DMS53 (cell line): ENCODE measurements at regions not wholly inside any gene's neighbourhood (a gene's known extent, or its start where the extent isn't known, plus 50 kb on each side); places are given as distances from the start of the nearest gene placed in this dataset.
"Not testable (repeated sequence)": the region's sequence is repeated elsewhere in the genome, so short reads cannot be mapped to it uniquely, and the experiment has no call there.

Experiments
- DNase-seq: peaks from one replicate; lab custom pipeline; 2025; lab: John Stamatoyannopoulos, UW

GRCh38 chr1:29939079-29939478, 702.8 kb downstream of the PTPRU start:
- no peak for DNase-seq

DNA sequence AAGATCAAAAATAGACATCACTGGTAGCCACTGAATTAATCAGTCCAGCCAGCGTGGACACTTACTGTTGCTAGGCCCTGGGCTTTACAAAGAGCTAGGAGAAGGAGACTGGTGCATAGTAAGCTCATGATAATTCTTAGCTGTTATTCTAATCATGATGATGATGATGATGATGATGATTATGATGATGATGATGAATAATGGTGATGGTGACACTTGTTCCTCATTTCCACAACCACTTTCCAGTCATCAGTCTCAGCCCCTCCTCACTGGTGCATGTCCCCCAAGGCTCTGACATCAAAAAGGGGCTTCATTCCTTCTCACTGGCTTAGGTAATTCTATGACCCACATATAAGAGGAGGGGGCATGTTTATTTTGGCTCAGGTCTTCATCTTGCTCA, 701.0 kb downstream of the PTPRU start:
- no peak for DNase-seq

GRCh38 chr1:29936031-29936544, 699.8 kb downstream of the PTPRU start:
- no peak for DNase-seq

- no peak for DNase-seq
These were observed 698.0 kb downstream of the PTPRU start for GRCh38 chr1:29934255-29934772.

- no peak for DNase-seq
These were observed 696.7 kb downstream of the PTPRU start for GRCh38 chr1:29933067-29933466.

GRCh38 chr1:29932626-29933025, 696.3 kb downstream of the PTPRU start:
- no peak for DNase-seq

GRCh38 chr1:29931477-29932175, 695.3 kb downstream of the PTPRU start:
- no peak for DNase-seq

- no peak for DNase-seq
These were observed 688.7 kb downstream of the PTPRU start for GRCh38 chr1:29925058-29925457.

GRCh38 chr1:29924017-29924431, 687.7 kb downstream of the PTPRU start:
- no peak for DNase-seq

DNA sequence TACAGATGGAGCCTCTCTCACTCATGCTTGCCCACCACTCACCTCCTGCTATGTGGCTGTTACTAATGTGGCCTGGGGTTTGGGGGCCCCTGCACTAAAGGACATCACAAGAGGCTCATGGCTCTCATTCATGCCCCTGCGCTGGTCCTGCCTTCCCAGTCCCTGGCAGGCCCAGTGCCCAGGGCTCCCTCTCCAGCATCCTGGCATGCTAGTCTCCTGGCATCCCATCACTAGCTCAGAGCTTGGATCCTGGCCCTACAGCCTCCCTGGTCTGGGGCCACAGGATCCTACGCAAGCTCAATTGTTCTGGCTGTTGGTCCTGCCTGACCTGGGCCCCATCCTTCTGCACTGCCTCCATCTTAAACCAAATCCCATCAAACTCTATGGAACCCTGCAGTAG, 685.4 kb downstream of the PTPRU start:
- DNase-seq, result no peak

GRCh38 chr1:29920784-29921183, 684.5 kb downstream of the PTPRU start:
- no peak for DNase-seq

- DNase-seq, result no peak
These were observed 684.0 kb downstream of the PTPRU start for GRCh38 chr1:29920316-29920715.

GRCh38 chr1:29919041-29919440, 682.7 kb downstream of the PTPRU start:
- DNase-seq, result not testable (repeated sequence)

- DNase-seq, result no peak
These were observed 680.5 kb downstream of the PTPRU start for GRCh38 chr1:29916656-29917369.

DNA sequence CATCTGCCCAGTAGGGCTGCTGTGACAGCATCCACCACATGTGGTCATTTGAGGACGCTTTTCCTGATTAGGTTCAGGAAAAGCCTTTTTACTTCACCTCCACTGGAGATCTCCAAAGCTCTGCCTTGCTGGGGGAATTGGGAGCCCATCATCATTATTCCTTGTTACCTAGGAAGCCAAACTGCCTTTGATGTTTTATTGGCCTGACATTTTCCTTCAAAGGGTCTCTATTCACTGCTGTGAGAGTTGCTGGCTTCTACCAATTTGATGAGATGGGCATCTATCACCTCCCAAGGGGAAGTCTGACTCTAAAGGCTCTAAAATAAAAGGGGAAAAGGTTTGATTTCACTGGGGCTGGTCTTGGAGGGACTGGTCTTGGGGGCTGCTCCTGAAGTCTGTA, 678.6 kb downstream of the PTPRU start:
- no peak for DNase-seq

GRCh38 chr1:29912425-29912824, 676.1 kb downstream of the PTPRU start:
- no peak for DNase-seq

DNA sequence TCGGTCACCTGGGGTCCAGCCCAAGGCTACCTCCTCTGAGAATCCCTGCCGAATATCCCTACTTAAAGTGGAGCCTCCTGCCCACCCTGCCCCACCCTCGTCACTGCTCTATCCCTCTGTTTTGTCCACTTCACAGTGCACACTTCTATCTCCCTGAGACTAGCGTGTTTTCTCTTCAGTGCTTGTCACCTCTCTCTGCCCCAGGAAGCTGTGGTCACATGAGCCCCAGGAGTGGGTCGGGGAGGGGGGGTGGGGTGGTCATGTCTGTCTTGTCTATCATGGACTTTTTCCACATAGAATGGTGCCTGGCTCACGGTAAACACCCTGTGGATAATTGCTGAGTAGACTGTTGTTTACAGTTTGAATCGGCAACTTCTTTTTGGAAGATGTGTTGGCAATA, 673.6 kb downstream of the PTPRU start:
- DNase-seq, result no peak

DNA sequence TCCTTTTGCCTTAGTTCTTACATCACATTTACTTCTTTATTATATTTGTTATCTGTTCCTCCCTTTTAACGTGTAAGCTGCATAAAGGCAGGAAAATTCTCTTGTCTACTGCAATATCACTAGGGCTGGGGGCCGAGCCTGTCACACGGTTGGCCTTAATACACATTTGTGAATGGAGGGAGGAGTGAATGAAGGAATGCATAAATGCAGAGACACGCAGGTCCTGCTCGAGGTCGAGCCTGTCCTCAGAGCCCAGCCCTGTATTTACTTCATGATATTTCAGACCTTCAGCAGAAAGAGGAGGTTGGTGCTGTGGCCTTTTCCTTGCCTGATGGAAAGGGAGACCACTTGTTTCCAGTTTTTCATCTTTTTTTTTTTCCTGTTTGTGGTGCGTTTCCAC, 671.3 kb downstream of the PTPRU start:
- no peak for DNase-seq

DNA sequence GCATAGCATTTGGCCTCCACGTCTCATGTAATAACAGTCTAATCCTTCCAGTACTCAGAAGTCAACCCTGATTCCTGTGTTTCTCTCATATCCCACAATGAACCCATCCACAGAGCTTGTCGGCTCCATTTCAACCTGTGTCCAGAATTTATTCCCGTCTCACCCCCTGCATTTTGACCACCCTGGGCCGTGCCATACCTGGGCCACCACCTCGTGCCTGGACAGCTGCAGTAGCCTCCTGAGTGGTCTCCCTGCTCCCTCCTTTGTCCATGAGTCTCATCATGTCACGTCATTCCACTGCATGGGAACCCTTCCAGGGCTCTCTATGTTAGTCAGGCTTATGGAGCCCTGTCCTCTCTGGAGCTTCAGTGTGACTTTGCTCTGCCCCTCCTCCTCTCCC, 670.6 kb downstream of the PTPRU start:
- no peak for DNase-seq

DNA sequence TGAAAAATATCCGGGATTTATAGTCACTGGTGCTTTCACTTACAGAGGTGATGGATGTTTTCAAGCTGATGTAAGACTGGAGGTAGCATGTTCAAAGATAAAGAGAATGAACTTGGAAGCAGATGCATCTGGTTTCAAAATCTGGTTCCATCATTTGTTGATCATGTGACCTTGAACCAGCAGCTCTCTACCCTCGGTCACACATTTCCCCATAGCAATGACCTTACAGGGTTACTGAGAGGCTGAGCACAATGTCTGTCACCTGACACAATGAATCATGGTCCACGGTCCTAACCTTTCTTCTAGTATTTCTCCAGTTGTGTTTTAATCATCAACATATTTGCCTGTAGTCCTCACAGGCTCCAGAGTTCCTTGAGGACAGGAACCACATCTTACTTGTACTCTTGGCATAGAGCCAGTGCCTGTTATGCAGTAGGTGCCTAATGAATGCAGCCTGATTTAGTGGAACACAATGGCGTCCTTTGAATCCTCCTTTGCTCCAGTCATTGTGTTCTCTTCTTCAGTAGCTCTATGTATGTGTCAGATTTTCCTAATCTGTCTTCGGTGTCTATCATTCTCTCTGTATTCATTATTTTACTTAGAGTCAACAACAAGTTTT, 667.3 kb downstream of the PTPRU start:
- no peak for DNase-seq

- DNase-seq, result no peak
These were observed 665.5 kb downstream of the PTPRU start for GRCh38 chr1:29901624-29902325.

GRCh38 chr1:29900712-29901111, 664.4 kb downstream of the PTPRU start:
- DNase-seq, result no peak
